Transverse colon (tissue), 4 donors: ENCODE measurements at regions not wholly inside any gene's neighbourhood (a gene's known extent, or its start where the extent isn't known, plus 50 kb on each side); places are given as distances from the start of the nearest gene placed in this dataset.

Source experiments
- EP300 ChIP-seq: sonication (generic); formaldehyde crosslinking; IDR thresholded peaks from one replicate; pipeline ENCODE4 v1.6.1; 2017; ENCODE audit warnings: antibody characterized with exemption, low read depth
- POLR2A ChIP-seq: fragments of 450-650 bp; IDR thresholded peaks from one replicate; pipeline ENCODE4 v1.6.1; 2016; ENCODE audit warnings: antibody characterized with exemption, mild to moderate bottlenecking, moderate library complexity
- POLR2AphosphoS5 ChIP-seq, 3 donors: sonication (generic); formaldehyde crosslinking; IDR thresholded peaks; one replicate each; pipeline ENCODE4 v1.6.1; 2016; ENCODE audit warnings: antibody characterized with exemption in 3 of 3
- TF ChIP-seq, protein P1 (sequence below), 5 experiments: fragments of 200-600 bp in 3 of 5; fragments of 450-650 bp in 2 of 5; sonication (generic) in 3 of 5; IDR thresholded peaks; 1 replicate in 2 of 5; 2 replicates in 3 of 5; pipeline ENCODE4 v1.5.1; 2016 to 2017; ENCODE audit warnings: antibody characterized with exemption in 5 of 5, inconsistent platforms in 3 of 5, mild to moderate bottlenecking in 2 of 5, moderate library complexity in 1 of 5

DNA sequence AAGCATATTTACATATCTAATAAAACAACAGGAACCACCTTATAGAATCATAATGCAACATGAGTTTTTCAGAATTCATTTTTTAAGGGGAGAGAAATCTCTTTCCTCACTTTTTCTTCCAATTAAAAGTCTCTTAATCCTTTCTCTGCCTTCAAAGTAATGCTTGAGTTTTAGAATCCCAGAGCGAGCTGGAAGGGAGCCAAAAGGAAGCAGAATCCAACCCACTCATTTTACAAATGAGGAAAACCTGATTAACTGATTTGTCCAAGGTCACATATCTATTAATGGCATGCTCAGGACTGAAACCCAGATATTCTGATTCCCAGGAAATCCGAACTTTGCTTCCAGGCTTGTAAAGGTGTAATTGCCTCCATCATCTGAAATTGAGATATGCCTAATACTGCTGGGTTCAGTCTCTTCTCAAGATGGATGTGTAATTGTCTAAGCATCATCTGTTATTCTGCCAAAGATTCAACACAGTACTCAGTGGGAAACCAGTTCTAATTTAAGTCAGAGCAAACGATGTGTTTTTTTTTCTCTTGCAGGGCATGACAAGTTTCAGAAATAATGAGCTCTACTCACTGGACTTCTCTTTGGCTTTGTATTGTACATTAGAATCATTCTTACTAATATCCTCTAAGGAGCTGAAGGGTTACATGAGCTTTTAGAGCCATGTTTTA lies 481.4 kb upstream of the CFAP20DC start:
- TF ChIP-seq, protein P1, sequence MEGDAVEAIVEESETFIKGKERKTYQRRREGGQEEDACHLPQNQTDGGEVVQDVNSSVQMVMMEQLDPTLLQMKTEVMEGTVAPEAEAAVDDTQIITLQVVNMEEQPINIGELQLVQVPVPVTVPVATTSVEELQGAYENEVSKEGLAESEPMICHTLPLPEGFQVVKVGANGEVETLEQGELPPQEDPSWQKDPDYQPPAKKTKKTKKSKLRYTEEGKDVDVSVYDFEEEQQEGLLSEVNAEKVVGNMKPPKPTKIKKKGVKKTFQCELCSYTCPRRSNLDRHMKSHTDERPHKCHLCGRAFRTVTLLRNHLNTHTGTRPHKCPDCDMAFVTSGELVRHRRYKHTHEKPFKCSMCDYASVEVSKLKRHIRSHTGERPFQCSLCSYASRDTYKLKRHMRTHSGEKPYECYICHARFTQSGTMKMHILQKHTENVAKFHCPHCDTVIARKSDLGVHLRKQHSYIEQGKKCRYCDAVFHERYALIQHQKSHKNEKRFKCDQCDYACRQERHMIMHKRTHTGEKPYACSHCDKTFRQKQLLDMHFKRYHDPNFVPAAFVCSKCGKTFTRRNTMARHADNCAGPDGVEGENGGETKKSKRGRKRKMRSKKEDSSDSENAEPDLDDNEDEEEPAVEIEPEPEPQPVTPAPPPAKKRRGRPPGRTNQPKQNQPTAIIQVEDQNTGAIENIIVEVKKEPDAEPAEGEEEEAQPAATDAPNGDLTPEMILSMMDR (IDR thresholded peaks at IDR 0.05), result no peak
- TF ChIP-seq EP300, result no peak
- no peak for TF ChIP-seq POLR2AphosphoS5 (IDR thresholded peaks at IDR 0.05)
- TF ChIP-seq POLR2A, result no peak
